HG02852 (cell line): ENCODE measurements at regions not wholly inside any gene's neighbourhood (a gene's known extent, or its start where the extent isn't known, plus 50 kb on each side); places are given as distances from the start of the nearest gene placed in this dataset.

ENCODE experiments used
- ATAC-seq: cut with Tn5 transposase; IDR thresholded peaks from one replicate; pipeline ENCODE4 v1.9.1; 2021; ENCODE audit warnings: mild to moderate bottlenecking, moderate library complexity; ENCODE audit not compliant: unreplicated experiment

DNA sequence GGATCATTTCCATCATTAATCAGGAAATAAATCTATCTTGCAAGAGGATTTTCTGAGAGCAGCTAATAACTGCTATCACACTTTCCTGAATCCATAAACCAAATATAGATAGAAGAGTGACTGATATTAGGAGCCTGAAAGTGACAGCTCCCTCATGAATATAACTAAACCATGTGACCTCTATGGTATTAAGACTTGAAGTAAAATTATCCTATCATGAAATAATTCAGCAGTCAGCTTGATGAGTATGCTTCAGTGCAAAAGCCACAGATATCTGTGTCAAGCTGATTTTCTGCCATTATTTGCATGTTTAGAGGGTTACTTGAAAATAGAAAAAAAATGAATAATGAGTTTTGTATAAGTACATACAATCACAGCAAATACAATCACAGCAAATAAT, 80.1 kb upstream of the PPP1R3A start:
- no peak for ATAC-seq

DNA sequence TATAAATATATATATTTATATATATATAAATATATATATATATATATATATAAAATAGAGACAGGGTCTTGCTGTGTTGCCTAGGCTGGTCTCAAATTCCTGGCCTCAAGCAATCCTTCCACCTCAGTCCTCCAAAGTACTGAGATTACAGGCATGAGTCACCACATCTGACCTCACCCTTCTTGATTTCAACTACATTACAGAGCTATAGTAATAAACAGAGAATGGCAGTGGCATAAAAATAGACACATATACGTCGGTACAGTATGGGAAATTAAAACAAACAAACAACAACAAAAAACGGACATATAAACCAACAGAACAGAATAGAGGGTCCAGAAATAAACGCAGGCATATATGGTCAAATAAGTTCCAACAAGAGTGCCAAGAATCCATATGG, 77.6 kb upstream of the PPP1R3A start:
- ATAC-seq: no peak

DNA sequence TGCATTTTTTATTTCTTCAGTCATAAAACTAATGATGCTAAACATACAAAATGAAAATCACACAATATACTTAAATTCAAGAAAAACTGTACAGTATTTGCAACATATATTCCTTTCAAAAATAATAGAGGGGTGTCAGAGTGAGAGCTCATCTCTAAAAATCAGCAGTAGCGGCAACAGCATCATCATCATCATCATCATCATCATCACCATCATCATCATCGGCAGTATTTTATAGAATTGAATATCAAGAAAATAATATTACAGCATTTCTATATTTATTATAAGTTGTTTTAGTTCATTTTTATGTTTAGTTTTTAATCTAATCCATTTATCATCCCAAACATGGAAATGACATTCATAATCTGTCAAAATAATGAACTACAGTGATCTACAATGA, 67.4 kb upstream of the PPP1R3A start:
- ATAC-seq: no peak

DNA sequence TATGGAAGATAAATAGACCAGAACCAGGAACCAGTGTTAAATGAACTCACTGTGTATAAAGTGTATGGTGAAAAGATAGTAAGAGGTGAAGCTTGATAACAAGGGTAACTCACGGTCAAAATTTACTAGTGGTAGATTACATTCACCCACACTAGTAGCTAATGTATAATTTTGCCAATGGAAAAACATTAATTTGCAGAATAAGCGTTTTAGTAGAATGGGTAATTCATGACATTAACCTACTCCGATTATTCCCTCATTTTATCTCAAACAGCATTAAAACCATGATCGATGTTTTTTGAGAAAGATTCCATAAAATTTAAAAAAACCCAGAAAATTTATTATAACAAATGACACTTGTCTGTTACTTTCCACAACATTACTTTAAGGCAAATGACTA, 57.7 kb upstream of the PPP1R3A start:
- ATAC-seq: no peak

DNA sequence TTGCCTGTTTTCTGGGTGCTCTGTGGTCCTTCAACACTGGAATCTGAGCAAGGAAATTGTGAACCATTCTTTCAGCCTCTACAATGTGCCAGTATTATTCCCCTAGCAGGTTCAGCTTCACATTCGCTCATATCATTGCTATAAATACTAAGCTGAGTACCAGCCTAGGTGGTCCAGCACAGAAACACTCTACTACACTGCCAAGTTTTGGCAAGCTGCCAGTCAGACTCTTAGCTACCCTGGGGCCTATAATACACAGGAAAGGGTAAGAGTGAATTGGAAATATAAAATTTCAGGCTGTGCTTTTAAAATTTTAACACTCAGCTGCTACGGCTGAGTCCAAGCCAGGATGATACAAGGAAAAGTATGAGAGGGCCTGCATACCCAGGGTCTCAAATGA, 49.9 kb upstream of the PPP1R3A start:
- no peak for ATAC-seq
